Small intestine (tissue), 7 donors: ENCODE measurements at regions not wholly inside any gene's neighbourhood (a gene's known extent, or its start where the extent isn't known, plus 50 kb on each side); places are given as distances from the start of the nearest gene placed in this dataset.

Experiments
- DNase-seq, 2 donors: peaks; one replicate each; pipeline versions ENCODE4 v3.0.0 to v3.0.0-alpha.2; 2013
- FAIRE-seq: peaks from 2 replicates; lab custom pipeline; 2012; peaks lifted over from hg19 to GRCh38; lab: Jason Lieb, UNC
- H3K27ac ChIP-seq, 3 donors: one replicate each; pipeline ENCODE4 v1.5.1; 2013; ENCODE audit warnings: low read length in 2 of 3, mild to moderate bottlenecking in 2 of 3, control low read depth in 1 of 3, inconsistent platforms in 1 of 3, low read depth in 1 of 3, moderate library complexity in 1 of 3
- H3K27me3 ChIP-seq, 3 donors: one replicate each; pipeline ENCODE4 v1.6.1; 2013; ENCODE audit warnings: low read length in 3 of 3, inconsistent platforms in 1 of 3; ENCODE audit not compliant: control insufficient read depth in 3 of 3, insufficient read depth in 3 of 3
- H3K36me3 ChIP-seq, 3 donors: one replicate each; pipeline ENCODE4 v1.6.1; 2013; ENCODE audit warnings: low read length in 3 of 3, inconsistent platforms in 1 of 3, low read depth in 1 of 3, mild to moderate bottlenecking in 1 of 3, moderate library complexity in 1 of 3; ENCODE audit not compliant: control insufficient read depth in 3 of 3, insufficient read depth in 2 of 3
- H3K4me1 ChIP-seq, 3 donors: one replicate each; pipeline ENCODE4 v1.6.1; 2013; ENCODE audit warnings: low read length in 2 of 3, inconsistent platforms in 1 of 3, low read depth in 1 of 3, mild to moderate bottlenecking in 1 of 3, moderate library complexity in 1 of 3; ENCODE audit not compliant: control insufficient read depth in 3 of 3, insufficient read depth in 2 of 3
- H3K4me3 ChIP-seq, 3 donors: one replicate each; pipeline ENCODE4 v1.5.1; 2013; ENCODE audit warnings: low read length in 3 of 3, control low read depth in 1 of 3, inconsistent platforms in 1 of 3, low read depth in 1 of 3, mild to moderate bottlenecking in 1 of 3, moderate library complexity in 1 of 3
- H3K9me3 ChIP-seq, 2 donors: one replicate each; pipeline ENCODE4 v1.6.1; 2013; ENCODE audit warnings: low read depth in 1 of 2, low read length in 1 of 2; ENCODE audit not compliant: control insufficient read depth in 2 of 2, insufficient read depth in 1 of 2
- WGBS, 3 donors: extraction: QIAGEN DNeasy Blood & Tissue Kit; methylation state at CpG; one replicate each; pipeline ENCODE4 v1.1.7; 2013; 5-methylcytosine and 5-hydroxymethylcytosine counted together
- donor health status: healthy with polysubstance abuse.
- donor health status: control.
- donor health status: control.
- donor health status: Bipolar disorder and iron deficiency.
- donor health status: healthy.

- FAIRE-seq (no peak), DNase-seq (no peak)
- Histone ChIP-seq H3K9me3 (no peaks in the 10 kb centered on the region), H3K4me3 (no peak overlapping the region), H3K36me3 (no peaks in the 10 kb centered on the region), H3K4me1 (no peaks in the 10 kb centered on the region), H3K27ac (no peak overlapping the region), H3K27me3 (no peaks in the 10 kb centered on the region)
- 57 to 76% (median 67%) methylated on average over 4 of the region's 4 CpGs for WGBS, 3 donors
Measured at GRCh38 chr18:73446502-73446901, 578.7 kb upstream of the NETO1 start.

- Histone ChIP-seq H3K4me3 (no peak overlapping the region), H3K4me1 (no peaks in the 10 kb centered on the region), H3K36me3 (no peaks in the 10 kb centered on the region), H3K9me3 (no peaks in the 10 kb centered on the region), H3K27ac (no peak overlapping the region), H3K27me3 (no peaks in the 10 kb centered on the region)
- FAIRE-seq (no peak), DNase-seq (no peak)
- WGBS, 3 donors, result 29 to 45% (median 38%) methylated on average over 1 of the region's 1 CpG
Measured at GRCh38 chr18:73431620-73432019, 563.8 kb upstream of the NETO1 start.

- DNase-seq (no peak), FAIRE-seq (no peak)
- H3K27ac ChIP-seq, result no peak overlapping the region
- H3K9me3 ChIP-seq, result peaks cover 0 to 3% of the 10 kb centered on the region in 2 donors
- H3K27me3 ChIP-seq, result no peaks in the 10 kb centered on the region
- H3K4me1 ChIP-seq, result no peaks in the 10 kb centered on the region
- H3K36me3 ChIP-seq, result no peaks in the 10 kb centered on the region
- no peak overlapping the region for H3K4me3 ChIP-seq
Measured at GRCh38 chr18:73421010-73421409, 553.2 kb upstream of the NETO1 start.

- no peak for DNase-seq
- no peak for FAIRE-seq
- Histone ChIP-seq H3K4me3 (no peak overlapping the region), H3K4me1 (no peaks in the 10 kb centered on the region), H3K36me3 (no peaks in the 10 kb centered on the region), H3K27me3 (no peaks in the 10 kb centered on the region), H3K27ac (no peak overlapping the region), H3K9me3 (peaks cover 0 to 3% of the 10 kb centered on the region in 2 donors)
- 60 to 81% (median 67%) methylated on average over 4 of the region's 4 CpGs for WGBS, 3 donors
Measured at GRCh38 chr18:73419531-73419930, 551.7 kb upstream of the NETO1 start.

GRCh38 chr18:73414598-73414997 is 546.8 kb upstream of the NETO1 start:
- peaks cover 0 to 3% of the 10 kb centered on the region in 2 donors for H3K9me3 ChIP-seq
- no peaks in the 10 kb centered on the region for H3K36me3 ChIP-seq
- no peaks in the 10 kb centered on the region for H3K4me1 ChIP-seq
- no peak for DNase-seq
- no peaks in the 10 kb centered on the region for H3K27me3 ChIP-seq
- WGBS, 3 donors, result 72 to 82% (median 77%) methylated on average over 4 of the region's 4 CpGs
- FAIRE-seq, result no peak
- H3K4me3 ChIP-seq, result no peak overlapping the region
- no peak overlapping the region for H3K27ac ChIP-seq

GRCh38 chr18:73414069-73414468 is 546.3 kb upstream of the NETO1 start:
- 89 to 93% (median 89%) methylated on average over 1 of the region's 1 CpG for WGBS, 3 donors
- no peak overlapping the region for H3K27ac ChIP-seq
- no peaks in the 10 kb centered on the region for H3K27me3 ChIP-seq
- DNase-seq, result no peak
- no peaks in the 10 kb centered on the region for H3K36me3 ChIP-seq
- H3K9me3 ChIP-seq, result peaks cover 0 to 3% of the 10 kb centered on the region in 2 donors
- H3K4me1 ChIP-seq, result no peaks in the 10 kb centered on the region
- no peak overlapping the region for H3K4me3 ChIP-seq
- FAIRE-seq, result peak; percentile 83

- no peaks in the 10 kb centered on the region for H3K4me1 ChIP-seq
- 48 to 52% (median 52%) methylated on average over 4 of the region's 4 CpGs for WGBS, 3 donors
- no peaks in the 10 kb centered on the region for H3K9me3 ChIP-seq
- no peak for DNase-seq
- no peak overlapping the region for H3K4me3 ChIP-seq
- no peak for FAIRE-seq
- no peaks in the 10 kb centered on the region for H3K36me3 ChIP-seq
- H3K27ac ChIP-seq, result no peak overlapping the region
- no peaks in the 10 kb centered on the region for H3K27me3 ChIP-seq
Measured at GRCh38 chr18:73409242-73409641, 541.5 kb upstream of the NETO1 start.

- 41 to 69% (median 62%) methylated on average over 5 of the region's 5 CpGs for whole genome bisulfite sequencing, 3 donors
Measured at GRCh38 chr18:73408469-73408868, 540.7 kb upstream of the NETO1 start.

GRCh38 chr18:73407506-73407905 is 539.7 kb upstream of the NETO1 start:
- no peaks in the 10 kb centered on the region for H3K36me3 ChIP-seq
- 24 to 39% (median 26%) methylated on average over 1 of the region's 1 CpG for WGBS, 3 donors
- H3K9me3 ChIP-seq, result no peaks in the 10 kb centered on the region
- H3K27me3 ChIP-seq, result no peaks in the 10 kb centered on the region
- no peak for FAIRE-seq
- H3K4me1 ChIP-seq, result no peaks in the 10 kb centered on the region
- H3K4me3 ChIP-seq, result no peak overlapping the region
- DNase-seq, result peak in 1 of 2 donors; percentile 1
- H3K27ac ChIP-seq, result no peak overlapping the region

More at GRCh38 chr18:73408469-73408868, 540.7 kb upstream of the NETO1 start:
- H3K27me3 ChIP-seq, result no peaks in the 10 kb centered on the region
- H3K27ac ChIP-seq, result no peak overlapping the region
- H3K36me3 ChIP-seq, result no peaks in the 10 kb centered on the region
- no peak for DNase-seq
- H3K4me3 ChIP-seq, result no peak overlapping the region
- no peaks in the 10 kb centered on the region for H3K4me1 ChIP-seq
- no peak for FAIRE-seq
- no peaks in the 10 kb centered on the region for H3K9me3 ChIP-seq
